ENCODE measurements at regions not wholly inside any gene's neighbourhood (a gene's known extent, or its start where the extent isn't known, plus 50 kb on each side); places are given as distances from the start of the nearest gene placed in this dataset.

- no peaks in the 10 kb centered on the region for H3K9me3 ChIP-seq
- in situ Hi-C loops (cut with MboI; ENCODE audit: low pct_ligation_motif_present in 1 of 4, low pct_unique_long_range_greater_than_20kb in 1 of 4, low sequenced_read_pairs in 3 of 4) (no loop called here), intact Hi-C loops (cut with DNase I; ENCODE audit: low total_unique reads) (no loop called here)
- TF ChIP-seq POLR2AphosphoS5 (IDR thresholded peaks at IDR 0.05): no peak
- TF ChIP-seq EP300 (IDR thresholded peaks at IDR 0.05; ENCODE audit: low read depth): no peak
- no peak for TF ChIP-seq POLR2A (IDR thresholded peaks at IDR 0.05)
- no peak for TF ChIP-seq CTCF (IDR thresholded peaks at IDR 0.05)
- no peak overlapping the region for H3K27ac ChIP-seq
- H3K4me3 ChIP-seq: no peak overlapping the region
- H3K27me3 ChIP-seq: no peaks in the 10 kb centered on the region
- DNase-seq: no peak
- H3K4me1 ChIP-seq: no peaks in the 10 kb centered on the region
- H3K36me3 ChIP-seq: no peaks in the 10 kb centered on the region
These were observed 228.1 kb downstream of the NEBL start for GRCh38 chr10:20668985-20669384.

GRCh38 chr10:20662742-20663141 lies 234.4 kb downstream of the NEBL start:
- DNase-seq: no peak
- WGBS, 2 donors (ENCODE audit: low coverage in 1 of 2): 90 to 97% methylated on average over 3 of the region's 3 CpGs
- Histone ChIP-seq H3K36me3 (no peaks in the 10 kb centered on the region), H3K4me1 (no peaks in the 10 kb centered on the region), H3K27ac (no peak overlapping the region), H3K9me3 (no peaks in the 10 kb centered on the region), H3K4me3 (no peak overlapping the region), H3K27me3 (no peaks in the 10 kb centered on the region)
- in situ Hi-C loops (cut with MboI; ENCODE audit: low pct_ligation_motif_present in 1 of 4, low pct_unique_long_range_greater_than_20kb in 1 of 4, low sequenced_read_pairs in 3 of 4): no loop called here
- TF ChIP-seq POLR2A (IDR thresholded peaks at IDR 0.05) (no peak), CTCF (IDR thresholded peaks at IDR 0.05) (no peak), POLR2AphosphoS5 (IDR thresholded peaks at IDR 0.05) (no peak), EP300 (IDR thresholded peaks at IDR 0.05; ENCODE audit: low read depth) (no peak)
- intact Hi-C loops (cut with DNase I; ENCODE audit: low total_unique reads): no loop called here

GRCh38 chr10:20659225-20659624 lies 237.9 kb downstream of the NEBL start:
- H3K4me1 ChIP-seq: no peaks in the 10 kb centered on the region
- no peaks in the 10 kb centered on the region for H3K9me3 ChIP-seq
- intact Hi-C loops (cut with DNase I; ENCODE audit: low total_unique reads) (no loop called here), in situ Hi-C loops (cut with MboI; ENCODE audit: low pct_ligation_motif_present in 1 of 4, low pct_unique_long_range_greater_than_20kb in 1 of 4, low sequenced_read_pairs in 3 of 4) (no loop called here)
- no peaks in the 10 kb centered on the region for H3K27me3 ChIP-seq
- H3K36me3 ChIP-seq: no peaks in the 10 kb centered on the region
- no peak overlapping the region for H3K27ac ChIP-seq
- no peak overlapping the region for H3K4me3 ChIP-seq
- WGBS, 2 donors (ENCODE audit: low coverage in 1 of 2): 61 to 67% methylated on average over 2 of the region's 2 CpGs
- no peak for TF ChIP-seq POLR2A (IDR thresholded peaks at IDR 0.05)
- no peak for TF ChIP-seq POLR2AphosphoS5 (IDR thresholded peaks at IDR 0.05)
- no peak for TF ChIP-seq CTCF (IDR thresholded peaks at IDR 0.05)
- no peak for TF ChIP-seq EP300 (IDR thresholded peaks at IDR 0.05; ENCODE audit: low read depth)
- no peak for DNase-seq

GRCh38 chr10:20658158-20658557 lies 239.0 kb downstream of the NEBL start:
- intact Hi-C loops (cut with DNase I; ENCODE audit: low total_unique reads): no loop called here
- no peaks in the 10 kb centered on the region for H3K4me1 ChIP-seq
- TF ChIP-seq EP300 (IDR thresholded peaks at IDR 0.05; ENCODE audit: low read depth): no peak
- TF ChIP-seq POLR2AphosphoS5 (IDR thresholded peaks at IDR 0.05): no peak
- TF ChIP-seq CTCF (IDR thresholded peaks at IDR 0.05): no peak
- no peak for TF ChIP-seq POLR2A (IDR thresholded peaks at IDR 0.05)
- in situ Hi-C loops (cut with MboI; ENCODE audit: low pct_ligation_motif_present in 1 of 4, low pct_unique_long_range_greater_than_20kb in 1 of 4, low sequenced_read_pairs in 3 of 4): no loop called here
- no peak for DNase-seq
- no peaks in the 10 kb centered on the region for H3K36me3 ChIP-seq
- WGBS, 2 donors (ENCODE audit: low coverage in 1 of 2): 82 to 91% methylated on average over 4 of the region's 4 CpGs
- H3K9me3 ChIP-seq: no peaks in the 10 kb centered on the region
- no peak overlapping the region for H3K4me3 ChIP-seq
- no peaks in the 10 kb centered on the region for H3K27me3 ChIP-seq
- no peak overlapping the region for H3K27ac ChIP-seq
